ENCODE measurements at regions not wholly inside any gene's neighbourhood (a gene's known extent, or its start where the extent isn't known, plus 50 kb on each side); places are given as distances from the start of the nearest gene placed in this dataset.
"Not testable (repeated sequence)": the region's sequence is repeated elsewhere in the genome, so short reads cannot be mapped to it uniquely, and the experiment has no call there.

GRCh38 chr6:135555550-135555949 lies 58.0 kb upstream of the AHI1 start:
- peak; percentile 96 to 97 for DNase-seq

GRCh38 chr6:135557582-135557981 lies 60.0 kb upstream of the AHI1 start:
- no peak for DNase-seq

- DNase-seq, result not testable (repeated sequence)
Observed at GRCh38 chr6:135565605-135566004, 68.1 kb upstream of the AHI1 start.

- no peak for DNase-seq
Observed at GRCh38 chr6:135566311-135567068, 69.0 kb upstream of the AHI1 start.

GRCh38 chr6:135567375-135568083 lies 70.0 kb upstream of the AHI1 start:
- peak; percentile 14 to 16 for DNase-seq

GRCh38 chr6:135568379-135568778 lies 70.8 kb upstream of the AHI1 start:
- DNase-seq, result peak; percentile 58 to 62

GRCh38 chr6:135572051-135572450 lies 74.5 kb upstream of the AHI1 start:
- DNase-seq, result no peak

- DNase-seq, result no peak
Observed at GRCh38 chr6:135575629-135576028, 78.1 kb upstream of the AHI1 start.

- DNase-seq, result no peak
Observed at GRCh38 chr6:135576055-135576454, 78.5 kb upstream of the AHI1 start.

- DNase-seq, result peak; percentile 61 to 79
Observed at GRCh38 chr6:135577059-135577538, 79.6 kb upstream of the AHI1 start.

GRCh38 chr6:135578976-135579375 lies 81.4 kb upstream of the AHI1 start:
- no peak for DNase-seq

- no peak for DNase-seq
Observed at GRCh38 chr6:135581211-135581610, 83.7 kb upstream of the AHI1 start.

- DNase-seq, result no peak
Observed at GRCh38 chr6:135583256-135583761, 85.8 kb upstream of the AHI1 start.

- no peak for DNase-seq
Observed at GRCh38 chr6:135586388-135586787, 88.8 kb upstream of the AHI1 start.

- DNase-seq, result no peak
Observed at GRCh38 chr6:135586844-135587243, 89.3 kb upstream of the AHI1 start.

GRCh38 chr6:135592276-135592675 lies 94.7 kb upstream of the AHI1 start:
- DNase-seq, result no peak

GRCh38 chr6:135594000-135594399 lies 96.5 kb upstream of the AHI1 start:
- no peak for DNase-seq

- no peak for DNase-seq
Observed at GRCh38 chr6:135600086-135600702, 102.7 kb upstream of the AHI1 start.

GRCh38 chr6:135600931-135601330 lies 103.4 kb upstream of the AHI1 start:
- DNase-seq, result no peak

GRCh38 chr6:135601857-135602256 lies 104.3 kb upstream of the AHI1 start:
- no peak for DNase-seq

GRCh38 chr6:135603249-135603648 lies 105.7 kb upstream of the AHI1 start:
- DNase-seq, result no peak

- no peak for DNase-seq
Observed at GRCh38 chr6:135604035-135604860, 106.7 kb upstream of the AHI1 start.

Measured in Kasumi-1 (cell line).